ENCODE measurements at regions not wholly inside any gene's neighbourhood (a gene's known extent, or its start where the extent isn't known, plus 50 kb on each side); places are given as distances from the start of the nearest gene placed in this dataset.

DNA sequence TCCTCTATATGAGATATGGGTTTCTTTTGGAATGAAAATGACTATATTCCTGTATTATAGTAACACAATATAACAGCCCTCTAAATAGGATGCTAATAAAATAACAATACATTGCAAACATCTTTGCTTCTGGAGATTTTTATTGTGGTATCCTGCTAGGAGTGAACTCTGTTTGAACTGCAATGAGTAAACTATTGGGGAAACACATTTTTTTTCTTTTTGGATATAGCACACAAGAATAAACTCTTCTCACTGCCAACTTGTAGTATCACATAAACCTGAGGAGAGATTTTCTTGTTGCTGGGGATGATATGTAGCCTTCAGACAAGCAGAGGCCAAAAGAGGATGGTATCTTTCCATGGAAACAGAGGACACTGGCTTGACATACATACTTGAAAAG lies 238.2 kb downstream of the C4orf33 start:
- no peaks in the 10 kb centered on the region for H4K20me1 ChIP-seq (ENCODE audit: control insufficient read depth, insufficient read depth, low read length, poor library complexity, severe bottlenecking)
- no peak overlapping the region for H3K4me2 ChIP-seq (replicated peaks; ENCODE audit: low read depth, low read length, poor library complexity, severe bottlenecking)
- ATAC-seq (ENCODE audit: low read depth) (no peak), DNase-seq (no peak)
- CTCF ChIA-PET: no interaction called here
- no peak overlapping the region for H2AFZ ChIP-seq (ENCODE audit: insufficient read depth, low read depth, low read length, poor library complexity, severe bottlenecking)
- Mint-ChIP-seq H3K27ac (no peak overlapping the region), H3K27me3 (peaks cover 6% of the 10 kb centered on the region), H3K4me3 (no peak overlapping the region), H3K9me3 (ENCODE audit: insufficient read depth) (peaks cover 6% of the 10 kb centered on the region), H3K4me1 (no peaks in the 10 kb centered on the region)
- H3K4me1 ChIP-seq (ENCODE audit: control insufficient read depth in 2 of 2, insufficient read depth in 2 of 2, low read length in 2 of 2): no peaks in the 10 kb centered on the region
- H3K9ac ChIP-seq (ENCODE audit: low read length): no peak overlapping the region
- H3K27ac ChIP-seq (ENCODE audit: low read length in 2 of 2): no peak overlapping the region
- no peaks in the 10 kb centered on the region for H3K36me3 ChIP-seq (replicated peaks in 1 of 2; ENCODE audit: control extremely low read depth in 1 of 2, control insufficient read depth in 1 of 2, extremely low read depth in 1 of 2, insufficient read depth in 2 of 2, low read length in 1 of 2)
- TF ChIP-seq, protein P1, sequence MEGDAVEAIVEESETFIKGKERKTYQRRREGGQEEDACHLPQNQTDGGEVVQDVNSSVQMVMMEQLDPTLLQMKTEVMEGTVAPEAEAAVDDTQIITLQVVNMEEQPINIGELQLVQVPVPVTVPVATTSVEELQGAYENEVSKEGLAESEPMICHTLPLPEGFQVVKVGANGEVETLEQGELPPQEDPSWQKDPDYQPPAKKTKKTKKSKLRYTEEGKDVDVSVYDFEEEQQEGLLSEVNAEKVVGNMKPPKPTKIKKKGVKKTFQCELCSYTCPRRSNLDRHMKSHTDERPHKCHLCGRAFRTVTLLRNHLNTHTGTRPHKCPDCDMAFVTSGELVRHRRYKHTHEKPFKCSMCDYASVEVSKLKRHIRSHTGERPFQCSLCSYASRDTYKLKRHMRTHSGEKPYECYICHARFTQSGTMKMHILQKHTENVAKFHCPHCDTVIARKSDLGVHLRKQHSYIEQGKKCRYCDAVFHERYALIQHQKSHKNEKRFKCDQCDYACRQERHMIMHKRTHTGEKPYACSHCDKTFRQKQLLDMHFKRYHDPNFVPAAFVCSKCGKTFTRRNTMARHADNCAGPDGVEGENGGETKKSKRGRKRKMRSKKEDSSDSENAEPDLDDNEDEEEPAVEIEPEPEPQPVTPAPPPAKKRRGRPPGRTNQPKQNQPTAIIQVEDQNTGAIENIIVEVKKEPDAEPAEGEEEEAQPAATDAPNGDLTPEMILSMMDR (IDR thresholded peaks at IDR 0.05): no peak
- TF ChIP-seq EZH2 (IDR thresholded peaks at IDR 0.05; ENCODE audit: borderline replicate concordance, insufficient read depth, low read depth, low read length, poor library complexity, severe bottlenecking): no peak
- no peak overlapping the region for H3K4me3 ChIP-seq (ENCODE audit: control extremely low read depth in 1 of 5, extremely low read depth in 1 of 5, insufficient read depth in 1 of 5, low read depth in 2 of 5, low read length in 4 of 5)
- no peaks in the 10 kb centered on the region for H3K27me3 ChIP-seq (replicated peaks in 1 of 4; ENCODE audit: control extremely low read depth in 1 of 4, control insufficient read depth in 3 of 4, insufficient read depth in 4 of 4, low read length in 3 of 4)
- H3K79me2 ChIP-seq (ENCODE audit: control insufficient read depth, insufficient read depth, low read length): no peaks in the 10 kb centered on the region
- intact Hi-C loops (cut with micrococcal nuclease): no loop called here
- POLR2A ChIA-PET: no interaction called here
- H3K9me3 ChIP-seq (ENCODE audit: control extremely low read depth in 1 of 3, control insufficient read depth in 2 of 3, insufficient read depth in 1 of 3, low read length in 2 of 3): no peaks in the 10 kb centered on the region

DNA sequence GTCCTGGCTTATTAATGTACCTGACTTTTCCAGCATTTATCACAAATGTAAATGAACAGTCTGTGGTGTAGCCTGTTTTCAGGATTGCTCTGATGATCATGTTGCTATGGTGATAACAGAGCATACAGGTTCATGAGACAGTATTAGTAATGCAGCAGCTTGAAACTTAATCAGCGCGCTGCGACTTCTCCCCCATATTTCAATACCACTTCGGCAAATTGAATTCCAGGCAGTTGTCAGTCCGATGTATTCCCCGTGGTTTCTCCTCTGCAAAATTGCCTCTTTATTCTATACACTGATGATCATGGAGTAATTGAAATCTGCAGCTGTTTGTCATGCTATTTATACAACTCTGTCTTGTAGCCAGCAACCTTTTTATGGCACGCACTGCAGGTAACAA lies 239.3 kb downstream of the C4orf33 start:
- no CpG with 5 or more reads among the region's 7 CpGs for WGBS (ENCODE audit: insufficient coverage)
- Mint-ChIP-seq H3K27me3 (peaks cover 9% of the 10 kb centered on the region), H3K9me3 (ENCODE audit: insufficient read depth) (no peaks in the 10 kb centered on the region), H3K4me1 (no peaks in the 10 kb centered on the region), H3K4me3 (no peak overlapping the region), H3K27ac (no peak overlapping the region)
- no peak overlapping the region for H3K9ac ChIP-seq (ENCODE audit: low read length)
- no peak overlapping the region for H3K4me2 ChIP-seq (replicated peaks; ENCODE audit: low read depth, low read length, poor library complexity, severe bottlenecking)
- no peak overlapping the region for H3K27ac ChIP-seq (ENCODE audit: low read length in 2 of 2)
- H4K20me1 ChIP-seq (ENCODE audit: control insufficient read depth, insufficient read depth, low read length, poor library complexity, severe bottlenecking): no peaks in the 10 kb centered on the region
- ATAC-seq (ENCODE audit: low read depth) (no peak), DNase-seq (no peak)
- no peak overlapping the region for H3K4me3 ChIP-seq (ENCODE audit: control extremely low read depth in 1 of 5, extremely low read depth in 1 of 5, insufficient read depth in 1 of 5, low read depth in 2 of 5, low read length in 4 of 5)
- intact Hi-C loops (cut with micrococcal nuclease): no loop called here
- POLR2A ChIA-PET: no interaction called here
- H2AFZ ChIP-seq (ENCODE audit: insufficient read depth, low read depth, low read length, poor library complexity, severe bottlenecking): no peak overlapping the region
- CTCF ChIA-PET: interaction anchor here (1.5 kb wide), 1 partner anchor 27 kb away, joined by 5 read pairs; no protein-coding TSS in a partner anchor
- H3K4me1 ChIP-seq (ENCODE audit: control insufficient read depth in 2 of 2, insufficient read depth in 2 of 2, low read length in 2 of 2): no peaks in the 10 kb centered on the region
- TF ChIP-seq EZH2 (IDR thresholded peaks at IDR 0.05; ENCODE audit: borderline replicate concordance, insufficient read depth, low read depth, low read length, poor library complexity, severe bottlenecking): no peak
- TF ChIP-seq, protein P1 (IDR thresholded peaks at IDR 0.05): no peak
- no peaks in the 10 kb centered on the region for H3K9me3 ChIP-seq (ENCODE audit: control extremely low read depth in 1 of 3, control insufficient read depth in 2 of 3, insufficient read depth in 1 of 3, low read length in 2 of 3)
- no peaks in the 10 kb centered on the region for H3K27me3 ChIP-seq (replicated peaks in 1 of 4; ENCODE audit: control extremely low read depth in 1 of 4, control insufficient read depth in 3 of 4, insufficient read depth in 4 of 4, low read length in 3 of 4)
- H3K36me3 ChIP-seq (replicated peaks in 1 of 2; ENCODE audit: control extremely low read depth in 1 of 2, control insufficient read depth in 1 of 2, extremely low read depth in 1 of 2, insufficient read depth in 2 of 2, low read length in 1 of 2): no peaks in the 10 kb centered on the region
- H3K79me2 ChIP-seq (ENCODE audit: control insufficient read depth, insufficient read depth, low read length): no peaks in the 10 kb centered on the region

Measured in B cell (primary cell).